GM19351 (cell line): ENCODE measurements at regions not wholly inside any gene's neighbourhood (a gene's known extent, or its start where the extent isn't known, plus 50 kb on each side); places are given as distances from the start of the nearest gene placed in this dataset.
"Not testable (repeated sequence)": the region's sequence is repeated elsewhere in the genome, so short reads cannot be mapped to it uniquely, and the experiment has no call there.

ENCODE experiments used
- ATAC-seq: cut with Tn5 transposase; IDR thresholded peaks from one replicate; pipeline ENCODE4 v1.9.1; 2021; ENCODE audit warnings: mild to moderate bottlenecking, moderate library complexity; ENCODE audit not compliant: unreplicated experiment

- no peak for ATAC-seq
Measured at GRCh38 chr1:60893136-60893930, 189.0 kb upstream of the NFIA start.

GRCh38 chr1:60891765-60892164, 190.6 kb upstream of the NFIA start:
- no peak for ATAC-seq

GRCh38 chr1:60891281-60891680, 191.1 kb upstream of the NFIA start:
- ATAC-seq, result no peak

- ATAC-seq, result no peak
Measured at GRCh38 chr1:60890664-60891063, 191.7 kb upstream of the NFIA start.

- ATAC-seq, result no peak
Measured at GRCh38 chr1:60889709-60890108, 192.7 kb upstream of the NFIA start.

GRCh38 chr1:60888126-60888525, 194.2 kb upstream of the NFIA start:
- no peak for ATAC-seq

GRCh38 chr1:60886793-60887331, 195.5 kb upstream of the NFIA start:
- no peak for ATAC-seq

- no peak for ATAC-seq
Measured at GRCh38 chr1:60886090-60886489, 196.3 kb upstream of the NFIA start.

- ATAC-seq, result no peak
Measured at GRCh38 chr1:60880202-60880601, 202.2 kb upstream of the NFIA start.

- no peak for ATAC-seq
Measured at GRCh38 chr1:60878323-60878722, 204.0 kb upstream of the NFIA start.

- no peak for ATAC-seq
Measured at GRCh38 chr1:60877376-60877775, 205.0 kb upstream of the NFIA start.

- ATAC-seq, result no peak
Measured at GRCh38 chr1:60876952-60877351, 205.4 kb upstream of the NFIA start.

GRCh38 chr1:60875138-60875537, 207.2 kb upstream of the NFIA start:
- ATAC-seq, result no peak

GRCh38 chr1:60874718-60875117, 207.6 kb upstream of the NFIA start:
- ATAC-seq, result no peak

- ATAC-seq, result not testable (repeated sequence)
Measured at GRCh38 chr1:60873396-60873795, 209.0 kb upstream of the NFIA start.

- no peak for ATAC-seq
Measured at GRCh38 chr1:60872426-60873054, 209.8 kb upstream of the NFIA start.

GRCh38 chr1:60870269-60870865, 212.0 kb upstream of the NFIA start:
- no peak for ATAC-seq

- no peak for ATAC-seq
Measured at GRCh38 chr1:60868901-60869663, 213.3 kb upstream of the NFIA start.

- ATAC-seq, result no peak
Measured at GRCh38 chr1:60867782-60868181, 214.6 kb upstream of the NFIA start.

- no peak for ATAC-seq
Measured at GRCh38 chr1:60866917-60867531, 215.3 kb upstream of the NFIA start.
